Testis (tissue), 2 donors: ENCODE measurements at regions not wholly inside any gene's neighbourhood (a gene's known extent, or its start where the extent isn't known, plus 50 kb on each side); places are given as distances from the start of the nearest gene placed in this dataset.

Source experiments
- CTCF ChIP-seq, 3 experiments: fragments of 450-650 bp in 2 of 3; fragments of 200-600 bp in 1 of 3; sonication (generic) in 1 of 3; IDR thresholded peaks; one replicate each; pipeline ENCODE4 v1.5.1; 2016 to 2019; ENCODE audit warnings: antibody characterized with exemption in 3 of 3, mild to moderate bottlenecking in 2 of 3, moderate library complexity in 1 of 3
- POLR2A ChIP-seq: fragments of 450-650 bp; IDR thresholded peaks from one replicate; pipeline ENCODE4 v1.6.1; 2017; ENCODE audit warnings: antibody characterized with exemption, mild to moderate bottlenecking, moderate library complexity

DNA sequence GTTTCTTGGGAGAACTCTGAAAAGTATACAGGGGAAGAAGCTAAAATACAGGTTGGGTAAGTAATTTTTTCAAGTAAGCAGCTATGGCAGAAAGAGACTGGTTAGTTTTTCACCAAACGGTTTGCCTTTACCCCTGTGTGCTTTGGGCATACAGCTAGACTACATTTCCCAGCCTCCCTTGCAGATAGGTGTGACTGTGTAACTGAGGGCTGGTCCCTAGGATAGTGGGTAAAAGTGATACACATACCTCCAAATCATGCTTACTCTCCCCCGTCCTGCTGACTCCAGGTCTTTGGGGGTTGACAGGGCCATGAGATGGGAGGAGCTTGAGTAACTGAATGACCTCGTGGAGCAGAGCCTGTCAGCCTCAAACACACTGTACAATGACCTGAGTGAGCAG is 208.6 kb upstream of the GDNF start:
- TF ChIP-seq CTCF (IDR thresholded peaks at IDR 0.05) (no peak), POLR2A (no peak)
